Osteocyte (in vitro differentiated cells): ENCODE measurements at regions not wholly inside any gene's neighbourhood (a gene's known extent, or its start where the extent isn't known, plus 50 kb on each side); places are given as distances from the start of the nearest gene placed in this dataset.

Experiments used
- DNase-seq: peaks from one replicate; pipeline ENCODE4 v3.0.0; 2021; ENCODE audit warnings: mixed read lengths; ENCODE audit not compliant: unreplicated experiment; ENCODE audit errors: extremely low spot score
- H3K27ac Mint-ChIP-seq: one replicate; pipeline ENCODE4 v1.8.0; 2021; ENCODE audit warnings: mild to moderate bottlenecking, mixed read lengths; ENCODE audit not compliant: unreplicated experiment
- H3K27me3 Mint-ChIP-seq: one replicate; pipeline ENCODE4 v1.8.0; 2021; ENCODE audit warnings: mixed read lengths; ENCODE audit not compliant: unreplicated experiment
- H3K36me3 Mint-ChIP-seq: one replicate; pipeline ENCODE4 v1.8.0; 2021; ENCODE audit warnings: mixed read lengths; ENCODE audit not compliant: unreplicated experiment
- H3K4me1 Mint-ChIP-seq: one replicate; pipeline ENCODE4 v1.8.0; 2021; ENCODE audit warnings: mixed read lengths; ENCODE audit not compliant: unreplicated experiment
- H3K4me3 Mint-ChIP-seq: one replicate; pipeline ENCODE4 v1.8.0; 2021; ENCODE audit warnings: mild to moderate bottlenecking, moderate library complexity, mixed read lengths; ENCODE audit not compliant: unreplicated experiment
- H3K9me3 Mint-ChIP-seq: one replicate; pipeline ENCODE4 v1.8.0; 2021; ENCODE audit warnings: mixed read lengths; ENCODE audit not compliant: unreplicated experiment
- CTCF ChIP-seq: fragments of 200-600 bp; sonication (generic); IDR thresholded peaks from 2 replicates; pipeline ENCODE4 v1.5.0; 2021; ENCODE audit warnings: antibody characterized with exemption, mild to moderate bottlenecking, moderate library complexity

- Mint-ChIP-seq H3K36me3 (no peaks in the 10 kb centered on the region), H3K9me3 (peaks cover 39% of the 10 kb centered on the region), H3K27me3 (no peaks in the 10 kb centered on the region), H3K4me1 (no peaks in the 10 kb centered on the region), H3K27ac (no peak overlapping the region), H3K4me3 (no peak overlapping the region)
- DNase-seq = no peak
- no peak for TF ChIP-seq CTCF
Observed at GRCh38 chr2:129491308-129491707, 488.2 kb upstream of the RAB6C start.

GRCh38 chr2:129492548-129492947 is 486.9 kb upstream of the RAB6C start:
- H3K27me3 Mint-ChIP-seq = no peaks in the 10 kb centered on the region
- H3K4me3 Mint-ChIP-seq = no peak overlapping the region
- DNase-seq = no peak
- H3K27ac Mint-ChIP-seq = no peak overlapping the region
- H3K9me3 Mint-ChIP-seq = peaks cover 31% of the 10 kb centered on the region
- H3K4me1 Mint-ChIP-seq = no peaks in the 10 kb centered on the region
- no peak for TF ChIP-seq CTCF
- no peaks in the 10 kb centered on the region for H3K36me3 Mint-ChIP-seq

GRCh38 chr2:129499747-129500146 is 479.7 kb upstream of the RAB6C start:
- Mint-ChIP-seq H3K36me3 (no peaks in the 10 kb centered on the region), H3K4me1 (no peaks in the 10 kb centered on the region), H3K9me3 (peaks cover 19% of the 10 kb centered on the region), H3K27ac (no peak overlapping the region), H3K4me3 (no peak overlapping the region), H3K27me3 (no peaks in the 10 kb centered on the region)
- DNase-seq = no peak
- no peak for TF ChIP-seq CTCF

DNA sequence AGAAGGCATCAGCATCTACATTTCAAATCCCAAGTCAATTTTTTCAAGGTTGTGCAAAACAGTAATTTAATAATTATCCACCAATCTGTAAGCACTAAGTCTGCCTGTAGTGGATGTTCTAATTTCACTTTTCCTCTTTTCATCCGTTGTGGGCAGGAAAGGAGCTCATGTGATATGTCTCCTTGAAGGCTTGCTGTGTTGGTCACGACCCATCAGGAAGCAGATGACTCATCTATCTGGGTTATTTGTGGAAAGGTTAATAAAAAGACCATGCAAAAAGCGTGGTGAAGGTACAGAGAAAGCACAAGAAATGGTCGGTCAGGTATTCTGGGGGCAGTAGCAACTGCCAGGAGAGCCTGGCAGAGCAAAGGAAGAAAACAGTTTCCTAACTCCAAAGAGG is 476.7 kb upstream of the RAB6C start:
- H3K9me3 Mint-ChIP-seq = peaks cover 24% of the 10 kb centered on the region
- no peak overlapping the region for H3K27ac Mint-ChIP-seq
- no peaks in the 10 kb centered on the region for H3K4me1 Mint-ChIP-seq
- H3K27me3 Mint-ChIP-seq = no peaks in the 10 kb centered on the region
- no peak overlapping the region for H3K4me3 Mint-ChIP-seq
- DNase-seq = no peak
- H3K36me3 Mint-ChIP-seq = no peaks in the 10 kb centered on the region
- TF ChIP-seq CTCF = no peak

GRCh38 chr2:129504646-129505045 is 474.8 kb upstream of the RAB6C start:
- Mint-ChIP-seq H3K4me1 (no peaks in the 10 kb centered on the region), H3K9me3 (peaks cover 19% of the 10 kb centered on the region), H3K27me3 (no peaks in the 10 kb centered on the region), H3K36me3 (no peaks in the 10 kb centered on the region), H3K4me3 (no peak overlapping the region), H3K27ac (no peak overlapping the region)
- no peak for DNase-seq
- no peak for TF ChIP-seq CTCF
